ENCODE measurements at regions not wholly inside any gene's neighbourhood (a gene's known extent, or its start where the extent isn't known, plus 50 kb on each side); places are given as distances from the start of the nearest gene placed in this dataset.
"Not testable (repeated sequence)": the region's sequence is repeated elsewhere in the genome, so short reads cannot be mapped to it uniquely, and the experiment has no call there.

DNA sequence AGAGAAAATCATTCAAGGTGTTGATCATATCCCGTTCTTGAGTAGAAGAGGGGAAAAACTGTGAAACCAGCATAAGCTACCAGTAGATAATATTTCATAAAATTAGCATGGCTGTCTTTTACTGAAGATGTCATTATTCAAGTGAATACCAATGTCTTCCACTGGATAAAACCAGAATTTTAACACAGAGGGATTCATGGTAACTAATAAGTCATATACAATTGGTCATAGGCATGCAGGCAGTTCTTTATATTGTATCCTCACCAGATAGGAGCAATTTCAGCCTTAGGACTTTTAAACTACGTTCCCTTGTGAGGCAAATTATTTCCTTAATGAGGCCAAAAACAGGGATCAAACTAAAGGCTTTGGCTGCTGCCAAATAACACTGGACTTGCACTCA is 202.3 kb upstream of the PITRM1 start:
- Histone ChIP-seq H3K79me2 (ENCODE audit: low read depth) (no peaks in the 10 kb centered on the region), H3K27ac (no peak overlapping the region), H3K9ac (no peak overlapping the region), H3K36me3 (no peaks in the 10 kb centered on the region), H3K4me1 (no peaks in the 10 kb centered on the region), H2AFZ (replicated peaks) (no peak overlapping the region), H3K27me3 (no peaks in the 10 kb centered on the region), H3K4me2 (no peak overlapping the region), H4K20me1 (ENCODE audit: low read depth) (no peaks in the 10 kb centered on the region), H3K9me3 (ENCODE audit: low read depth) (no peaks in the 10 kb centered on the region), H3F3A (ENCODE audit: low read depth) (no peaks in the 10 kb centered on the region), H3K4me3 (no peak overlapping the region)
- H3K36me3 Mint-ChIP-seq = no peaks in the 10 kb centered on the region
- no peak for DNase-seq (ENCODE audit: low spot score)
- no peak overlapping the region for H3K4me3 Mint-ChIP-seq
- H3K27ac Mint-ChIP-seq = no peak overlapping the region
- no peak for TF ChIP-seq EZH2phosphoT487 (IDR thresholded peaks at IDR 0.05)
- no peak for TF ChIP-seq EZH2 (IDR thresholded peaks at IDR 0.05)
- no peak for TF ChIP-seq CTCF (IDR thresholded peaks at IDR 0.05)
- no peaks in the 10 kb centered on the region for H3K4me1 Mint-ChIP-seq
- H3K27me3 Mint-ChIP-seq (ENCODE audit: insufficient read depth, low read depth) = no peaks in the 10 kb centered on the region
- peaks cover 12% of the 10 kb centered on the region for H3K9me3 Mint-ChIP-seq

GRCh38 chr10:3373374-3374027 is 200.9 kb upstream of the PITRM1 start:
- not testable (repeated sequence) for H3K79me2 ChIP-seq (ENCODE audit: low read depth); H3K4me3 Mint-ChIP-seq; H3F3A ChIP-seq (ENCODE audit: low read depth); H2AFZ ChIP-seq (replicated peaks); DNase-seq (ENCODE audit: low spot score); H3K36me3 Mint-ChIP-seq; H3K9ac ChIP-seq; H3K9me3 ChIP-seq (ENCODE audit: low read depth); H4K20me1 ChIP-seq (ENCODE audit: low read depth); H3K27ac ChIP-seq; H3K27ac Mint-ChIP-seq; H3K27me3 Mint-ChIP-seq (ENCODE audit: insufficient read depth, low read depth); H3K4me3 ChIP-seq; H3K4me1 Mint-ChIP-seq; H3K9me3 Mint-ChIP-seq; H3K4me2 ChIP-seq; H3K27me3 ChIP-seq; H3K36me3 ChIP-seq; H3K4me1 ChIP-seq

- no peak overlapping the region for H3K4me3 Mint-ChIP-seq
- no peaks in the 10 kb centered on the region for H3K4me1 Mint-ChIP-seq
- Histone ChIP-seq H3F3A (ENCODE audit: low read depth) (no peaks in the 10 kb centered on the region), H3K27ac (no peak overlapping the region), H3K27me3 (no peaks in the 10 kb centered on the region), H2AFZ (replicated peaks) (no peak overlapping the region), H3K4me1 (no peaks in the 10 kb centered on the region), H4K20me1 (ENCODE audit: low read depth) (no peaks in the 10 kb centered on the region), H3K9ac (no peak overlapping the region), H3K9me3 (ENCODE audit: low read depth) (no peaks in the 10 kb centered on the region), H3K4me3 (no peak overlapping the region), H3K36me3 (no peaks in the 10 kb centered on the region), H3K79me2 (ENCODE audit: low read depth) (no peaks in the 10 kb centered on the region), H3K4me2 (no peak overlapping the region)
- H3K9me3 Mint-ChIP-seq = peaks cover 3% of the 10 kb centered on the region
- H3K27ac Mint-ChIP-seq = no peak overlapping the region
- TF ChIP-seq EZH2phosphoT487 (IDR thresholded peaks at IDR 0.05) = no peak
- H3K27me3 Mint-ChIP-seq (ENCODE audit: insufficient read depth, low read depth) = no peaks in the 10 kb centered on the region
- H3K36me3 Mint-ChIP-seq = no peaks in the 10 kb centered on the region
- no peak for DNase-seq (ENCODE audit: low spot score)
Observed at GRCh38 chr10:3372281-3372680, 199.7 kb upstream of the PITRM1 start.

DNA sequence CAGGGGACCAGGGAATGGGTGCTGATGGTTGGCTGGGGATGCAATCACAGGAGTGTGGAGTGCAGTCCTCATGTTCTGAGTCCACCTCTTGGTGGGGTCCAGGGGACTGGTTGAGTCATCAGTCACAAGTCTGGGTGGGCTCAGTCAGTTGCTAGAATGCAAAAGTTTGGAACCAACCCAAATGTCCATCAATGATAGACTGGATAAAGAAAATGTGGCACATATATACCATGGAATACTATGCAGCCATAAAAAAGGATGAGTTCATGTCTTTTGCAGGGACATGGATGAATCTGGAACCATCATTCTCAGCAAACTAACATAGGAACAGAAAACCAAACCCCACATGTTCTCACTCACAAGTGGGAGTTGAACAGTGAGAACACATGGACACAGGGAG is 199.0 kb upstream of the PITRM1 start:
- H3K9ac ChIP-seq; H3K4me3 Mint-ChIP-seq; H3K4me2 ChIP-seq; H3K27ac ChIP-seq; H3K9me3 Mint-ChIP-seq; H3F3A ChIP-seq (ENCODE audit: low read depth); H3K27me3 ChIP-seq; H3K4me3 ChIP-seq; H3K36me3 Mint-ChIP-seq; H4K20me1 ChIP-seq (ENCODE audit: low read depth); H3K4me1 Mint-ChIP-seq; H3K9me3 ChIP-seq (ENCODE audit: low read depth); H3K4me1 ChIP-seq; H3K27me3 Mint-ChIP-seq (ENCODE audit: insufficient read depth, low read depth); H2AFZ ChIP-seq (replicated peaks); DNase-seq (ENCODE audit: low spot score); H3K36me3 ChIP-seq; H3K27ac Mint-ChIP-seq; H3K79me2 ChIP-seq (ENCODE audit: low read depth): not testable (repeated sequence)

DNA sequence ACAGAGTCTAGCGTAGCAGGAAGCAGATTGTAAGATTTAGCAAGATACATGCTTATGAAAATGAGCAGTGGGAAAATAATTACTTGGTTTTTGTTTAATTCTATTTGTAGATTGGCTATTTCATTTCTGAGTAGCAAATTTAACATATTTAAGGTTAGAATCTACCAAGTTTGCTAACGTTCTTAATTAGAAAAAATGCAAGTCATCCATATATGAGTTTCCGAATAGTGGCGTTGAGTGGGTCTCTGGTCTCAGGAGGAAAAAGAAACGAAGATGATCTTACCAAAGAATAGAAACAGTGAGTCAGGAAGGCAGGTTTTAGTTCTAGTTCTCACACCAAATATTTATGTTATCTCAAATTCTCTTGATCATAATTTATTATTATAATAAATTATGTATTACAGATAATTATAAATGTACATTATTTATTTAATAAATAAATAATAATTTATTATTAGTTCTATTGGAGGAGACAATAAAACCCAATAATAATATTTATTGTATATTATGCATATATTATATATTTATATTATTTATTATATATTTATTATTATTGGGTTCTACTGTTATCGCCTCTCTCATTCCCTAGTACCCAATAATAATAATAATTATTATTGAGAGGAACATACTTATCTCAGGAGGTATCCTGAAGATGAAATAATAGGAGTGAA is 194.3 kb upstream of the PITRM1 start:
- TF ChIP-seq EZH2 (IDR thresholded peaks at IDR 0.05) (no peak), EZH2phosphoT487 (IDR thresholded peaks at IDR 0.05) (no peak), CTCF (IDR thresholded peaks at IDR 0.05) (no peak)
- no peak overlapping the region for H3K9ac ChIP-seq
- Mint-ChIP-seq H3K4me1 (no peaks in the 10 kb centered on the region), H3K4me3 (no peak overlapping the region), H3K27ac (no peak overlapping the region), H3K27me3 (ENCODE audit: insufficient read depth, low read depth) (no peaks in the 10 kb centered on the region), H3K9me3 (peaks cover 9% of the 10 kb centered on the region), H3K36me3 (no peaks in the 10 kb centered on the region)
- no peaks in the 10 kb centered on the region for H3K27me3 ChIP-seq
- H3K9me3 ChIP-seq (ENCODE audit: low read depth) = no peaks in the 10 kb centered on the region
- H3K36me3 ChIP-seq = no peaks in the 10 kb centered on the region
- no peak overlapping the region for H3K27ac ChIP-seq
- DNase-seq (ENCODE audit: low spot score) = no peak
- H3K4me2 ChIP-seq = no peak overlapping the region
- H3F3A ChIP-seq (ENCODE audit: low read depth) = no peaks in the 10 kb centered on the region
- no peaks in the 10 kb centered on the region for H4K20me1 ChIP-seq (ENCODE audit: low read depth)
- H3K4me1 ChIP-seq = no peaks in the 10 kb centered on the region
- H3K4me3 ChIP-seq = no peak overlapping the region
- H3K79me2 ChIP-seq (ENCODE audit: low read depth) = no peaks in the 10 kb centered on the region
- no peak overlapping the region for H2AFZ ChIP-seq (replicated peaks)

Measured in neural progenitor cell (in vitro differentiated cells).